LNCAP (cell line): ENCODE measurements at regions not wholly inside any gene's neighbourhood (a gene's known extent, or its start where the extent isn't known, plus 50 kb on each side); places are given as distances from the start of the nearest gene placed in this dataset.

Experiments
- CTCF ChIP-seq: fragments of 450-650 bp; IDR thresholded peaks from 2 replicates; pipeline ENCODE4 v1.5.1; 2017; ENCODE audit warnings: mild to moderate bottlenecking

GRCh38 chr4:36590343-36590742 is 308.9 kb downstream of the DTHD1 start:
- TF ChIP-seq CTCF = no peak

GRCh38 chr4:36601864-36602495 is 320.6 kb downstream of the DTHD1 start:
- TF ChIP-seq CTCF = no peak

DNA sequence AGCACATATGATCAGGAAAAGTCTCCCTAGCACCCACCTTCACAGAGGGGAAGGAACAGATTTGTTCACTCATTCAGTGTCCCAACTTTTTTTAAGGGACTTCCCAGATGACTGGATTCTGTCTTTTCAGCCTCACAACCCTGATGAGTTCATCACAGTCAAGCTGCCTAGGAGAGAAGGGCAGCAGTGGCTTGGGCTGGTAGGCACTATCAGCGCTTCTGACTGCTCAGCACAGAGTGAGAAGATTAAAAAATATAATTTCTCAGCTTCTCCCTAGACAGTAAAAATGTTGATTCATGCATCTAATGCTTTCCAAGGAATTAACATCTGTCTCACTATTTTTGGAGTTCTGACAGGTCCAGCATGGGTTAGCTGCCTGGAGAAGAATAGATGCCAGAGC is 328.2 kb downstream of the DTHD1 start:
- TF ChIP-seq CTCF = no peak

DNA sequence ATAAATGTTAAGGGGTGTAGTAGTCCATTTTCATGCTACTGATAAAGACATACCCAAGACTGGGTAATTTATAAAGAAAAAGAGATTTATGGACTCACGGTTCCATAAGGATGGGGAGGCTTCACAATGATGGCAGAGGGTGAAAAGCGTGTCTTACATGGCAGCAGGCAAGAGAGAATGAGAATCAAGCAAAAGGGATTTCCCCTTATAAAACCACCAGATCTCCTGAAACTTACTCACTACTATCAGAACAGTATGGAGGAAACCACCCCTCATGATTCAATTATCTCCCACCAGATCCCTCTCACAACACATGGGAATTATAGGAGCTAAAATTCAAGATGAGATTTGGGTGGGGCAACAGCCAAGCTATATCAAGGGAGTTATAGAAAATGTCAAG is 329.2 kb downstream of the DTHD1 start:
- no peak for TF ChIP-seq CTCF

DNA sequence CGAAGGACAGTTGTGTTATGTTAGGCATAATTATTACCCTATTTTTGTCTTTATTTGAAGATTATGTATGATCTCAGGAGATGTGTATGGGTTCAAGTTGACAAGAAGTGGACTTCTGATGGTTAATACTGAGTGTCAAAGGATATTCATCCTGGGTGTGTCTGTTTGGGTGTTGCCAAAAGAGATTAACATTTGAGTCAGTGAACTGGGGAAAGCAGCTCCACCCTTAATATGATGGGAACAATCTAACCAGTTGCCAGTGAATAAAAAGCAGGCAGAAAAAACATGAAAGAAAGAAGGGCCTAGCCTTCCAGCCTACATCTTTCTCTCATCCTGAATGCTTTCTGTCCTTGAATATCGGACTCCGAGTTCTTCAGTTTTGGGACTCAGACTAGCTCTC is 332.6 kb downstream of the DTHD1 start:
- no peak for TF ChIP-seq CTCF

DNA sequence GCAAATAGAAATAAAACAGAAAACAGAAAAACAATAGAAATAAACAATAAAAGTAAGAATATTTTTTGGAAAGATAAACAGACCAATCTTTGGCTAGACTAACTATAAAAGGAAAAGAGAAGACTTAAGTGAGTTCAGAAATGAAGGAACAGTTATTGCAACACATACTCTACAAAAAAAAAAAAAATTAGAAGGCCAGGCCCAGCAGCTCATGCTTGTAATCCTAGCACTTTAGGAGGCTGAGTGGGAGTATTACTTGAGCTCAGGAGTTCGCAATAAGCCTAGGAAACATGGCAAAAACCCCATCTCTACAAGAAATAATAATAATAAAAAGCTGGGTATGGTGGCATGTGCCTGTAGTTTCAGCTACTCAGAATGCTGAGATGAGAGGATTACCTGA is 336.7 kb downstream of the DTHD1 start:
- TF ChIP-seq CTCF = no peak

GRCh38 chr4:36624030-36624429 is 342.6 kb downstream of the DTHD1 start:
- TF ChIP-seq CTCF = no peak

GRCh38 chr4:36638273-36638811 is 356.9 kb downstream of the DTHD1 start:
- TF ChIP-seq CTCF = no peak
